HepG2 (cell line): ENCODE measurements at regions not wholly inside any gene's neighbourhood (a gene's known extent, or its start where the extent isn't known, plus 50 kb on each side); places are given as distances from the start of the nearest gene placed in this dataset.

Source experiments
- CBFB ChIP-seq: sonication (generic); formaldehyde crosslinking; IDR thresholded peaks from 2 replicates; pipeline ENCODE4 v1.4.0; 2020; ENCODE audit warnings: missing genetic modification reagents
- FLYWCH1 ChIP-seq: sonication (generic); formaldehyde crosslinking; IDR thresholded peaks from 2 replicates; pipeline ENCODE4 v1.8.1; 2023; ENCODE audit warnings: mild to moderate bottlenecking, missing genetic modification reagents
- FOXM1 ChIP-seq: sonication (generic); formaldehyde crosslinking; IDR thresholded peaks from 2 replicates; pipeline ENCODE4 v1.5.0; 2020; ENCODE audit warnings: missing genetic modification reagents
- LBX2 ChIP-seq: sonication (generic); formaldehyde crosslinking; IDR thresholded peaks from 2 replicates; pipeline ENCODE4 v1.5.0; 2020; ENCODE audit warnings: missing genetic modification reagents, mild to moderate bottlenecking, borderline replicate concordance
- MAFK ChIP-seq, 2 experiments: IDR thresholded peaks in 1 of 2; conservative IDR thresholded peaks in 1 of 2; 2 replicates each; pipeline ENCODE4 v1.6.1; 2011; ENCODE audit warnings: improper control_type of control experiment in 2 of 2, low read length in 2 of 2
- MED1 ChIP-seq: sonication (generic); formaldehyde crosslinking; IDR thresholded peaks from 2 replicates; pipeline ENCODE4 v1.4.0; 2020; ENCODE audit warnings: missing genetic modification reagents
- NFIB ChIP-seq: sonication (generic); formaldehyde crosslinking; IDR thresholded peaks from 2 replicates; pipeline ENCODE4 v1.9.0; 2021; ENCODE audit warnings: missing genetic modification reagents, mild to moderate bottlenecking, borderline replicate concordance
- TFDP2 ChIP-seq: sonication (generic); formaldehyde crosslinking; IDR thresholded peaks from 2 replicates; pipeline ENCODE4 v1.4.0; 2020; ENCODE audit warnings: missing genetic modification reagents
- THRA ChIP-seq: sonication (generic); formaldehyde crosslinking; IDR thresholded peaks from 2 replicates; pipeline ENCODE4 v1.4.0; 2020; ENCODE audit warnings: missing genetic modification reagents, borderline replicate concordance
- ZFP62 ChIP-seq: sonication (generic); formaldehyde crosslinking; IDR thresholded peaks from 2 replicates; pipeline ENCODE4 v1.4.0; 2020; ENCODE audit warnings: missing genetic modification reagents
- ZNF230 ChIP-seq: sonication (generic); formaldehyde crosslinking; IDR thresholded peaks from 2 replicates; pipeline ENCODE4 v1.4.0; 2020; ENCODE audit warnings: mild to moderate bottlenecking, missing genetic modification reagents
- ZNF724P ChIP-seq: sonication (generic); formaldehyde crosslinking; IDR thresholded peaks from 2 replicates; pipeline ENCODE4 v1.8.0; 2022; ENCODE audit warnings: missing genetic modification reagents, borderline replicate concordance
- ZNF777 ChIP-seq: sonication (generic); formaldehyde crosslinking; IDR thresholded peaks from 2 replicates; pipeline ENCODE4 v1.4.0; 2020; ENCODE audit warnings: missing genetic modification reagents
- ZSCAN20 ChIP-seq: sonication (generic); formaldehyde crosslinking; IDR thresholded peaks from 2 replicates; pipeline ENCODE4 v1.4.0; 2020; ENCODE audit warnings: missing genetic modification reagents, mild to moderate bottlenecking, borderline replicate concordance
- TF ChIP-seq, protein P1 (sequence below): sonication (generic); formaldehyde crosslinking; IDR thresholded peaks from 2 replicates; pipeline ENCODE4 v1.5.0; 2020; ENCODE audit warnings: mild to moderate bottlenecking, missing genetic modification reagents, borderline replicate concordance
- TF ChIP-seq, protein P2 (sequence below): sonication (generic); formaldehyde crosslinking; IDR thresholded peaks from 2 replicates; pipeline ENCODE4 v1.5.0; 2020; ENCODE audit warnings: missing genetic modification reagents
- TF ChIP-seq, protein P3 (sequence below): sonication (generic); formaldehyde crosslinking; conservative IDR thresholded peaks from 2 replicates; pipeline ENCODE4 v1.8.0; 2022; ENCODE audit warnings: mild to moderate bottlenecking, moderate library complexity, missing genetic modification reagents
- TF ChIP-seq, protein P4 (sequence below): sonication (generic); formaldehyde crosslinking; conservative IDR thresholded peaks from 2 replicates; pipeline ENCODE4 v1.8.1; 2023; ENCODE audit warnings: missing genetic modification reagents

DNA sequence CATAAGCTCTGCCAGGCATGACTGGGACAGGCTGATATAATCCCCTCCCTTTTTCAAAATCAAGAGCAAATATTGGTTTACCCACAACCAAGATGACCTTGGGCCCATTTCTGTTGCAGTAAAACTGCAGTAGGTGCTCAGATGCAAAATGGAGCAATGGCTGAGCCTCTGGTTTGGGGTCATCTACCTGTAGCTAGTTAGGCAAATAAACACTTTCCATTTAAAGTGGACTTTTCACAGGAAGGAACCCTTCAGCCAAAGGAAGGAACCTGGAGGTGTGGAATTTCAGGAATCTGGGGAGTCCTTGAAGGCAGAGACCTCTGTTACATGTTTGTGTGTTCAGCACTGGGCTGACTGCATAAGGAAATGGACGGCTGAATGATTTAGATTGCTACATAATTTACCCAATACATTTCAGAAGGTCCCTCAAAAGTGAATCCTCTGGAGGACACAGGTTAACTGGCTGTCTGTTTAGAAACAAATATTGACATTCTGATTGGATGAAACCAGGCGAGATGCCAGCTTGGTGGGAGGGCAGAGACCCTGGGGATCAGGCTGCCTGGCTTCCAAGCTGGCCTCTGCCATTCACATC lies 170.1 kb upstream of the ZNF618 start (continued):
- TF ChIP-seq ZNF230, result no peak
- TF ChIP-seq ZNF777 (CRISPR knock-in tag), result no peak
- TF ChIP-seq FOXM1 (CRISPR knock-in tag), result no peak
- no peak for TF ChIP-seq THRA (CRISPR knock-in tag)
- peak; percentile 74 for TF ChIP-seq MED1 (CRISPR knock-in tag)
- TF ChIP-seq, protein P1, sequence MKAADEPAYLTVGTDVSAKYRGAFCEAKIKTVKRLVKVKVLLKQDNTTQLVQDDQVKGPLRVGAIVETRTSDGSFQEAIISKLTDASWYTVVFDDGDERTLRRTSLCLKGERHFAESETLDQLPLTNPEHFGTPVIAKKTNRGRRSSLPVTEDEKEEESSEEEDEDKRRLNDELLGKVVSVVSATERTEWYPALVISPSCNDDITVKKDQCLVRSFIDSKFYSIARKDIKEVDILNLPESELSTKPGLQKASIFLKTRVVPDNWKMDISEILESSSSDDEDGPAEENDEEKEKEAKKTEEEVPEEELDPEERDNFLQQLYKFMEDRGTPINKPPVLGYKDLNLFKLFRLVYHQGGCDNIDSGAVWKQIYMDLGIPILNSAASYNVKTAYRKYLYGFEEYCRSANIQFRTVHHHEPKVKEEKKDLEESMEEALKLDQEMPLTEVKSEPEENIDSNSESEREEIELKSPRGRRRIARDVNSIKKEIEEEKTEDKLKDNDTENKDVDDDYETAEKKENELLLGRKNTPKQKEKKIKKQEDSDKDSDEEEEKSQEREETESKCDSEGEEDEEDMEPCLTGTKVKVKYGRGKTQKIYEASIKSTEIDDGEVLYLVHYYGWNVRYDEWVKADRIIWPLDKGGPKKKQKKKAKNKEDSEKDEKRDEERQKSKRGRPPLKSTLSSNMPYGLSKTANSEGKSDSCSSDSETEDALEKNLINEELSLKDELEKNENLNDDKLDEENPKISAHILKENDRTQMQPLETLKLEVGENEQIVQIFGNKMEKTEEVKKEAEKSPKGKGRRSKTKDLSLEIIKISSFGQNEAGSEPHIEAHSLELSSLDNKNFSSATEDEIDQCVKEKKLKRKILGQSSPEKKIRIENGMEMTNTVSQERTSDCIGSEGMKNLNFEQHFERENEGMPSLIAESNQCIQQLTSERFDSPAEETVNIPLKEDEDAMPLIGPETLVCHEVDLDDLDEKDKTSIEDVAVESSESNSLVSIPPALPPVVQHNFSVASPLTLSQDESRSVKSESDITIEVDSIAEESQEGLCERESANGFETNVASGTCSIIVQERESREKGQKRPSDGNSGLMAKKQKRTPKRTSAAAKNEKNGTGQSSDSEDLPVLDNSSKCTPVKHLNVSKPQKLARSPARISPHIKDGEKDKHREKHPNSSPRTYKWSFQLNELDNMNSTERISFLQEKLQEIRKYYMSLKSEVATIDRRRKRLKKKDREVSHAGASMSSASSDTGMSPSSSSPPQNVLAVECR, result peak; percentile 27; the same call in 1 of the 2 replicates
- TF ChIP-seq ZSCAN20 (CRISPR knock-in tag), result no peak
- TF ChIP-seq FLYWCH1 (CRISPR knock-in tag), result no peak
- TF ChIP-seq TFDP2 (CRISPR knock-in tag), result no peak
- TF ChIP-seq, protein P2, sequence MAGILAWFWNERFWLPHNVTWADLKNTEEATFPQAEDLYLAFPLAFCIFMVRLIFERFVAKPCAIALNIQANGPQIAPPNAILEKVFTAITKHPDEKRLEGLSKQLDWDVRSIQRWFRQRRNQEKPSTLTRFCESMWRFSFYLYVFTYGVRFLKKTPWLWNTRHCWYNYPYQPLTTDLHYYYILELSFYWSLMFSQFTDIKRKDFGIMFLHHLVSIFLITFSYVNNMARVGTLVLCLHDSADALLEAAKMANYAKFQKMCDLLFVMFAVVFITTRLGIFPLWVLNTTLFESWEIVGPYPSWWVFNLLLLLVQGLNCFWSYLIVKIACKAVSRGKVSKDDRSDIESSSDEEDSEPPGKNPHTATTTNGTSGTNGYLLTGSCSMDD (CRISPR knock-in tag), result no peak
- no peak for TF ChIP-seq ZFP62 (CRISPR knock-in tag)
- no peak for TF ChIP-seq LBX2
- TF ChIP-seq ZNF724P, result no peak
- no peak for TF ChIP-seq MAFK (conservative IDR thresholded peaks at IDR 0.05 in 1 of 2, IDR thresholded peaks at IDR 0.05 in 1 of 2; ENCODE audit: low read length in 2 of 2)
- TF ChIP-seq CBFB (CRISPR knock-in tag), result no peak
- TF ChIP-seq NFIB (CRISPR knock-in tag), result no peak
- TF ChIP-seq, protein P3, sequence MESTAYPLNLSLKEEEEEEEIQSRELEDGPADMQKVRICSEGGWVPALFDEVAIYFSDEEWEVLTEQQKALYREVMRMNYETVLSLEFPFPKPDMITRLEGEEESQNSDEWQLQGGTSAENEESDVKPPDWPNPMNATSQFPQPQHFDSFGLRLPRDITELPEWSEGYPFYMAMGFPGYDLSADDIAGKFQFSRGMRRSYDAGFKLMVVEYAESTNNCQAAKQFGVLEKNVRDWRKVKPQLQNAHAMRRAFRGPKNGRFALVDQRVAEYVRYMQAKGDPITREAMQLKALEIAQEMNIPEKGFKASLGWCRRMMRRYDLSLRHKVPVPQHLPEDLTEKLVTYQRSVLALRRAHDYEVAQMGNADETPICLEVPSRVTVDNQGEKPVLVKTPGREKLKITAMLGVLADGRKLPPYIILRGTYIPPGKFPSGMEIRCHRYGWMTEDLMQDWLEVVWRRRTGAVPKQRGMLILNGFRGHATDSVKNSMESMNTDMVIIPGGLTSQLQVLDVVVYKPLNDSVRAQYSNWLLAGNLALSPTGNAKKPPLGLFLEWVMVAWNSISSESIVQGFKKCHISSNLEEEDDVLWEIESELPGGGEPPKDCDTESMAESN (CRISPR knock-in tag), result no peak
- TF ChIP-seq, protein P4, sequence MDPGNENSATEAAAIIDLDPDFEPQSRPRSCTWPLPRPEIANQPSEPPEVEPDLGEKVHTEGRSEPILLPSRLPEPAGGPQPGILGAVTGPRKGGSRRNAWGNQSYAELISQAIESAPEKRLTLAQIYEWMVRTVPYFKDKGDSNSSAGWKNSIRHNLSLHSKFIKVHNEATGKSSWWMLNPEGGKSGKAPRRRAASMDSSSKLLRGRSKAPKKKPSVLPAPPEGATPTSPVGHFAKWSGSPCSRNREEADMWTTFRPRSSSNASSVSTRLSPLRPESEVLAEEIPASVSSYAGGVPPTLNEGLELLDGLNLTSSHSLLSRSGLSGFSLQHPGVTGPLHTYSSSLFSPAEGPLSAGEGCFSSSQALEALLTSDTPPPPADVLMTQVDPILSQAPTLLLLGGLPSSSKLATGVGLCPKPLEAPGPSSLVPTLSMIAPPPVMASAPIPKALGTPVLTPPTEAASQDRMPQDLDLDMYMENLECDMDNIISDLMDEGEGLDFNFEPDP (CRISPR knock-in tag), result no peak
